ENCODE measurements at regions not wholly inside any gene's neighbourhood (a gene's known extent, or its start where the extent isn't known, plus 50 kb on each side); places are given as distances from the start of the nearest gene placed in this dataset.

- intact Hi-C loops (cut with DNase I): no loop called here
- 87 to 91% (median 90%) methylated on average over 7 of the region's 7 CpGs for WGBS, 3 donors
- no peak overlapping the region for H3K4me3 ChIP-seq
- TF ChIP-seq, protein P1, sequence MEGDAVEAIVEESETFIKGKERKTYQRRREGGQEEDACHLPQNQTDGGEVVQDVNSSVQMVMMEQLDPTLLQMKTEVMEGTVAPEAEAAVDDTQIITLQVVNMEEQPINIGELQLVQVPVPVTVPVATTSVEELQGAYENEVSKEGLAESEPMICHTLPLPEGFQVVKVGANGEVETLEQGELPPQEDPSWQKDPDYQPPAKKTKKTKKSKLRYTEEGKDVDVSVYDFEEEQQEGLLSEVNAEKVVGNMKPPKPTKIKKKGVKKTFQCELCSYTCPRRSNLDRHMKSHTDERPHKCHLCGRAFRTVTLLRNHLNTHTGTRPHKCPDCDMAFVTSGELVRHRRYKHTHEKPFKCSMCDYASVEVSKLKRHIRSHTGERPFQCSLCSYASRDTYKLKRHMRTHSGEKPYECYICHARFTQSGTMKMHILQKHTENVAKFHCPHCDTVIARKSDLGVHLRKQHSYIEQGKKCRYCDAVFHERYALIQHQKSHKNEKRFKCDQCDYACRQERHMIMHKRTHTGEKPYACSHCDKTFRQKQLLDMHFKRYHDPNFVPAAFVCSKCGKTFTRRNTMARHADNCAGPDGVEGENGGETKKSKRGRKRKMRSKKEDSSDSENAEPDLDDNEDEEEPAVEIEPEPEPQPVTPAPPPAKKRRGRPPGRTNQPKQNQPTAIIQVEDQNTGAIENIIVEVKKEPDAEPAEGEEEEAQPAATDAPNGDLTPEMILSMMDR (IDR thresholded peaks at IDR 0.05): no peak
- no peaks in the 10 kb centered on the region for H3K27me3 ChIP-seq (ENCODE audit: insufficient read depth in 3 of 3, low read length in 2 of 3)
- no peak overlapping the region for H3K27ac ChIP-seq
- no peaks in the 10 kb centered on the region for H3K9me3 ChIP-seq
- H3K36me3 ChIP-seq (ENCODE audit: insufficient read depth in 1 of 2, low read depth in 1 of 2): no peaks in the 10 kb centered on the region
- H3K4me1 ChIP-seq: no peaks in the 10 kb centered on the region
- DNase-seq (no peak), ATAC-seq (no peak)
Measured at GRCh38 chr7:47649919-47650318, 68.0 kb upstream of the TNS3 start.

DNA sequence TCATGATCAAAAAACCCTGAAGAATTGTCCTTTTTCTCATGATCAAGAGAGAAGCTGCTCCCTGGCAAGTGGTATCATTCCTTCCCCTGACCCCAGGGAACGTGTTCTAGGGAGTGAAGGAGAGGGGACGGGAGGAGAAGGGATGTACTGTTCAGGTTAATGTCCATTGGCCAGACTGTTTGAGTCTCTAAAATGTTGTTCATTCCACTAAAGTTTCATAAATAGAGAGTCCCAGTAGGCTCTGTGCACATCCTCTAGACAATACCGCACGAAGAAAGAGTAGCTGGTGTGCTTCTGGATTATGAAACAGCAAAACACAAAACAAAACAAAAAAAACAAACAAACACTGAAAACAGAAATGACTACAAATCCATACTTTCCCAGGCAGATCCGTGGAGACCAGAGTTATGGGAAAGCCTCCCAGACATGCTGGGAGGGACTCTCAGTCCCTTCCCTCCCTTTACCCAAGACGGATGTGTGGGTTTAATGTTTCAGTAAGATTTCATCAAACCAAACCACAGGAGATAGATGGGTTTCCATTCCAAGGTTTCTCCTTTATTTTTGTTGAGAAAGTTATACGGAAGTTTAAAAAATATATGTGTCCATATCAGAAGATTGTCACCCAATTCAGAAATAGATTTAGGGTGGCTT, 66.5 kb upstream of the TNS3 start:
- DNase-seq (no peak), ATAC-seq (no peak)
- H3K27me3 ChIP-seq (ENCODE audit: insufficient read depth in 3 of 3, low read length in 2 of 3): no peaks in the 10 kb centered on the region
- TF ChIP-seq, protein P1 (IDR thresholded peaks at IDR 0.05): no peak
- no peaks in the 10 kb centered on the region for H3K36me3 ChIP-seq (ENCODE audit: insufficient read depth in 1 of 2, low read depth in 1 of 2)
- no peak overlapping the region for H3K4me3 ChIP-seq
- H3K4me1 ChIP-seq: no peaks in the 10 kb centered on the region
- H3K27ac ChIP-seq: no peak overlapping the region
- intact Hi-C loops (cut with DNase I): no loop called here
- WGBS, 3 donors: 74 to 83% (median 76%) methylated on average over 7 of the region's 7 CpGs
- no peaks in the 10 kb centered on the region for H3K9me3 ChIP-seq

DNA sequence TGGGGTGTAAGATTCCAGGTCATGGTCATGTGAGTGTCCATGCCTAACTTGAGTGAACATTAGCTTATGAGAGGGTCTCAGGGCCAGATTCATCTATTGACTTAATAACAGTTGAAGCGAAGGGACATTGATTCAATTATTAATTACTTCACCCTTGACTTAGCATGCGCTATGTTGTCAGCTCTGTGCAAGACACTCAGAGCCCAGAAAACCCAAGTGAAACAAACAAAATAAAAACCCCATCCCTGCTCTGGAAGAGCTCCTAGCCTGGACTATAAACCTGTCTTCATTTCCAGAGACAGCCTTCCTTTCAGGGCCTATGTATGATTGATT, 66.0 kb upstream of the TNS3 start:
- ATAC-seq: no peak

GRCh38 chr7:47647181-47647917, 65.4 kb upstream of the TNS3 start:
- intact Hi-C loops (cut with DNase I): no loop called here
- H3K4me1 ChIP-seq: no peaks in the 10 kb centered on the region
- H3K9me3 ChIP-seq: no peaks in the 10 kb centered on the region
- no peak overlapping the region for H3K4me3 ChIP-seq
- ATAC-seq: no peak
- 69 to 82% (median 77%) methylated on average over 9 of the region's 9 CpGs for WGBS, 3 donors
- no peak for DNase-seq
- TF ChIP-seq, protein P1 (IDR thresholded peaks at IDR 0.05): no peak
- no peaks in the 10 kb centered on the region for H3K36me3 ChIP-seq (ENCODE audit: insufficient read depth in 1 of 2, low read depth in 1 of 2)
- no peaks in the 10 kb centered on the region for H3K27me3 ChIP-seq (ENCODE audit: insufficient read depth in 3 of 3, low read length in 2 of 3)
- no peak overlapping the region for H3K27ac ChIP-seq

More for the DNA sequence above, 66.0 kb upstream of the TNS3 start:
- Histone ChIP-seq H3K36me3 (ENCODE audit: insufficient read depth in 1 of 2, low read depth in 1 of 2) (no peaks in the 10 kb centered on the region), H3K4me1 (no peaks in the 10 kb centered on the region), H3K27me3 (ENCODE audit: insufficient read depth in 3 of 3, low read length in 2 of 3) (no peaks in the 10 kb centered on the region), H3K27ac (no peak overlapping the region), H3K4me3 (no peak overlapping the region), H3K9me3 (no peaks in the 10 kb centered on the region)
- intact Hi-C loops (cut with DNase I): no loop called here
- DNase-seq: no peak
- WGBS, 3 donors: 98 to 100% (median 98%) methylated on average over 2 of the region's 2 CpGs
- TF ChIP-seq, protein P1 (IDR thresholded peaks at IDR 0.05): no peak

Measured in psoas muscle (tissue), 7 donors.